ENCODE measurements at regions not wholly inside any gene's neighbourhood (a gene's known extent, or its start where the extent isn't known, plus 50 kb on each side); places are given as distances from the start of the nearest gene placed in this dataset.
A peak's percentile ranks its signal among the peaks of the same experiment; 100 is the strongest.

DNA sequence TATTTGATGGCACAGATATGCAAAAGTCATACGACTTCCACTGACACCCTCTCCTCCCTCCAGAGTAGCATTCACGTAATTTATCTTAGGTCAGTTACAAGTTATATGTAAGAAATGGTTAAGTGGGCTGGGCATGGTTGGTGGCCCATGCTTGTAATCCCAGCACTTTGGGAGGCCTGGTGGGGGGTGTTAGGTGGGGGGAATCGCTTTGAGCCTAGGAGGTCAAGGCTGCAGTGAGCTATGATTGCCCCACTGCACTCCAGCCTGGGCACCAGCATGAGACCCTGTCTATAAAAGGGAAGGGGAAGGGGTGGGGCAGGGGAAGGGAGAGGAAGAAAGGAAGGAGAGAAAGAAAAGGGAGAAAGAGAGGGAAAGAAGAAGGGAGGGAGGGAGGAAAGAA is 202.8 kb downstream of the AUH start:
- TF ChIP-seq CTCF (IDR thresholded peaks at IDR 0.05; ENCODE audit: low read depth, low read length), result no peak
- H3K4me3 ChIP-seq (replicated peaks in 1 of 2; ENCODE audit: low read depth in 2 of 2, low read length in 2 of 2), result no peak overlapping the region
- DNase-seq (ENCODE audit: low read depth in 2 of 2), result no peak

GRCh38 chr9:91159664-91160121 is 202.0 kb downstream of the AUH start:
- no peak for TF ChIP-seq CTCF (IDR thresholded peaks at IDR 0.05; ENCODE audit: low read depth, low read length)
- peak in 1 of 2 donors; percentile 39 for DNase-seq (ENCODE audit: low read depth in 2 of 2)
- H3K4me3 ChIP-seq (replicated peaks in 1 of 2; ENCODE audit: low read depth in 2 of 2, low read length in 2 of 2), result no peak overlapping the region

DNA sequence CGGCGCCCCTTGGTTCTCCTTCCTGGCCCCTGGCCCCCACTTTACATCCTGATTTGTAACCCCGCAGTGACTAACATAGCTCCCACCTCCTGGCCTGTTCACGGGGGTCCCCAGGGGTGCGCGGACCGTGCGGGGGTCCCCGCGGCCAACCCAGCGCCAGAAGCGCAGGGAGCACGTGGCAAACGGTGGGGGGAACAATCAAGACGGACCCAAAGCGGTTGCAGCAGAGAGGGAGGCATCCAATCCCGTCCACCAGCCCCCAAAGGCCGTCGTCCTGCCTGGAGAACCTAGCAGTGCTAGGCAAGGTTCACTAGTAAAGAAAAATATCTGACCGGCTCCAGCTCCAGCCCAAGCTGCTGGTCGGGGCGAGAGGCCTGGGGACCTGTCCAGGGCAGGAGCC is 201.5 kb downstream of the AUH start:
- H3K4me3 ChIP-seq (replicated peaks in 1 of 2; ENCODE audit: low read depth in 2 of 2, low read length in 2 of 2), result no peak overlapping the region
- no peak for TF ChIP-seq CTCF (IDR thresholded peaks at IDR 0.05; ENCODE audit: low read depth, low read length)
- no peak for DNase-seq (ENCODE audit: low read depth in 2 of 2)

DNA sequence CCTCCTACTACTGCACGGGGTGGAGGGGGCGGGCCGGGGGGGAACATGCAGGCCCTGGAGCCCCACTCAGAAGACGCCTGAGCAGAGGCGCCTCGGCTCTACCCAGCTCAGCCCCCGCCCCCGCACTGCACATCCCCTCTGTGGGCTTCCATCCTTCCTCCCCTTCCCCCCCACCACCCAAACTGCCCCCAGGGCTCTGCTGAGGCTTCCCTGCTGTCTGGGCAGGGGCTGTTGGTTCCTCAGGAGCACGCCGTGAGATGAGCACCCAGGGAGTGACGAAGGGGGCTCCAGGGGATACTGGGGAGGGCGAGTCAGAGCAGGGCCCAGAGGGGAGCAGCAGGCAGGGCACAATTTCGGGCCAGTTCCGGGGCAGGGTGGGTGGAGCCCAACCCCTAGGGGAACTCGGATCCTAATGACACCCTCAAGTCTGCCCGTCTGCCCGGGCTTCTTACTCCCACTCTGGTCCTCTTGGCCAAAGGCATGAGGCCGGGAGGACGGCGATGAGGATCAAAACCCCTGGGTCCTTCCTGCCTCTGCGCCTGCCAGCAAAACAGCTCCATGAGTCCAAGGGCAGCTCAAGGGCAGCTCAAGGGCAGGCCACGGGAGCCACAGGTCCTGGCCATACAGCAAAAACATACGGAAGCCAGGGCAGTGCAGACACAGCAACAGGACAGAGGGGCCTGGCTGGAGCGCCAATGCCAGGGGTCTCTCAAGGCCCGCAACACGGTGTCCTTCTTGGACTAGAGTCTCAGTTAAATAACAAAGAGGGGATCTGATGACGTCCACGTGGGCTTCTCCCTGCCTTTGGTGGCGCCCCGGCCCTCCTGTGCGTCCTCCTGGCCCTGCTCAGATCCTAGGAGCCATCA is 200.9 kb downstream of the AUH start:
- no peak overlapping the region for H3K4me3 ChIP-seq (replicated peaks in 1 of 2; ENCODE audit: low read depth in 2 of 2, low read length in 2 of 2)
- TF ChIP-seq CTCF (IDR thresholded peaks at IDR 0.05; ENCODE audit: low read depth, low read length), result no peak
- DNase-seq (ENCODE audit: low read depth in 2 of 2), result no peak

DNA sequence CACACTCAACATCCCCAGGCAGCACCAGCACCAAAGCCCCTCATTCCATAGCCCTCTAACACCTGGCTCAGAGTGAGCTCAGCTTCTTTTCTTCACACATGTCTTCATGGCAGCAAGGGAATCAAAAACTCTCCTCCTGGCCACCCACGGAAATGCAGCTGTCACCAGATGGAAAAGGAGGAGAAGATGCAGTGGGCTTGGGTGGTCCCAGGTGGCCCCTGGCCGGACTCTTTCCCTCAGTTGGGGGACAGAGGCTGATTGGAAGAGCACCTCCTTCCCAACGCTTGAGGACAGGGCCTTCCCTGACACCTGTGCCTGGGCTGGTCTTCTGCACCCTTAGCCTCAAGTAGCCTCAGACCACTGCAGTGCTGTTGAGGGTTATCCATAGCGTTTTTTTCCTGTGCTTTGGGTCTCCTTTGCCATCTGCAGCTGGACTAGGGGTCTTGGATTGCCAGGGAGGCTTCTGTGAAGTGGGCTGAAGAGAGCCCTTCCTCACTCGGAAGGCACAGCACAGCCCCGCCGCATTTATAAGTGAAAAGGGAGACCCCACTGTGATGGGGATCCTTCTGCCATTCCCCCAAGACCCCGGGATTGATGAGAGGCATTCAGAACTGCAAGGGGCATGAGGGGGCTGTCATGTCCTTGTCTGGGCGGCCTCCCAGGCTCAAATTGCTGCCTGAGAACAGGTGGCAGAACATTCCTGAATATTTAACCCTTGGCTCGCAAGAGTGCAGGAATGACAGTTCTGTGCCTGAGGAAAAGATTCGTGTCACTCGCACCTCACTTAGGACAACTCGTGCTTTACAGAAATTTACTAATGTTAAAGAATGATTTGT is 200.0 kb downstream of the AUH start:
- no peak for DNase-seq (ENCODE audit: low read depth in 2 of 2)
- TF ChIP-seq CTCF (IDR thresholded peaks at IDR 0.05; ENCODE audit: low read depth, low read length), result peak; percentile 16
- H3K4me3 ChIP-seq (replicated peaks in 1 of 2; ENCODE audit: low read depth in 2 of 2, low read length in 2 of 2), result no peak overlapping the region

DNA sequence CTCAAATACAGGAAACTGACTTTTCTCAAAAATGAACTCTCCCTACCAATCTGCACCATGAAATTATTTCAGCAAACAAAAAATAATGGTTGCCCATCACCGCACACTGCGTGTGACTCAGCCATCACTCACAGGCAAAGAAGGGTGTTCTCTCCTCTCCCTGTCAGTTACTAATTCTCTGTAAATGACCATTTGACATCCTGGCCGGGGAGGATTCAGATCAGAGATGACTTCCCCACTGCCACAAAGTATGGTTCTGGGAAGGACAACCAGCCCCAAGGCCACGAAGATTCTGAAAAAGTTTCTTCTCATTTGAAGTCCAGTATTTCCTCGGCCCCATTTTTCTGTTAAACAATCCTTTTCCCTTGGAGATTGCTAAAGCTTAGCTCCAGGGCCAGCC is 199.4 kb downstream of the AUH start:
- no peak overlapping the region for H3K4me3 ChIP-seq (replicated peaks in 1 of 2; ENCODE audit: low read depth in 2 of 2, low read length in 2 of 2)
- TF ChIP-seq CTCF (IDR thresholded peaks at IDR 0.05; ENCODE audit: low read depth, low read length), result no peak
- DNase-seq (ENCODE audit: low read depth in 2 of 2), result peak in 1 of 2 donors; percentile 37
